A673 (cell line): ENCODE measurements at regions not wholly inside any gene's neighbourhood (a gene's known extent, or its start where the extent isn't known, plus 50 kb on each side); places are given as distances from the start of the nearest gene placed in this dataset.

ENCODE experiments used
- CTCF ChIP-seq: fragments of 300-800, 200-600 bp; sonication (generic); conservative IDR thresholded peaks from 2 replicates; pipeline ENCODE4 v1.5.1; 2017; ENCODE audit warnings: low read depth, mild to moderate bottlenecking, antibody characterized with exemption, low read length, moderate library complexity, mixed read lengths
- EZH2 ChIP-seq: fragments of 200-600 bp; sonication (generic); IDR thresholded peaks from 2 replicates; pipeline ENCODE4 v1.6.1; 2017; ENCODE audit warnings: borderline replicate concordance, low read depth, mild to moderate bottlenecking, mixed read lengths, antibody characterized with exemption, low read length; ENCODE audit not compliant: poor library complexity, severe bottlenecking

- TF ChIP-seq CTCF, result no peak
- TF ChIP-seq EZH2, result no peak
These were observed 887.3 kb downstream of the TDRD15 start for GRCh38 chr2:22011048-22011447.
